ENCODE measurements at regions not wholly inside any gene's neighbourhood (a gene's known extent, or its start where the extent isn't known, plus 50 kb on each side); places are given as distances from the start of the nearest gene placed in this dataset.

DNA sequence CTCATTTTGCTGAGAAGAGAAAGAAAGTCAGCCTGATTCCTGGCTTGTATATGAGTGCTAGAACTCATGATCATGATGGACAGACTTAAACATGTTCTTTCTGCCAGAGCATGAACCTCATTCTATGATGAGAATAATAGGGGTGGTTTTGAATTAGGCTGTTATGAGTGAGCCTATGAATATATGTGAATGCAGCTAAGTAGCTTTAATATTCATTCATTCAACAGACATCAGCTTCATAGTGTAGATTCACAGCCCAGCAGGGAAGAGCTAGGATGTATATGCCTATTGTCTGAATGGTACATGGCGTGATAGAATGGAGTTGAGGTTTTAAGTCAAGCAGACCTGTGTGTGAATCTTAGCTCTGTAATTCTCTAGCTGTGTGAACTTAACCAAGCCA, 573.2 kb downstream of the DHX35 start:
- intact Hi-C loops (cut with DNase I): no loop called here
- WGBS, 2 donors: 92 to 100% methylated on average over 1 of the region's 1 CpG

DNA sequence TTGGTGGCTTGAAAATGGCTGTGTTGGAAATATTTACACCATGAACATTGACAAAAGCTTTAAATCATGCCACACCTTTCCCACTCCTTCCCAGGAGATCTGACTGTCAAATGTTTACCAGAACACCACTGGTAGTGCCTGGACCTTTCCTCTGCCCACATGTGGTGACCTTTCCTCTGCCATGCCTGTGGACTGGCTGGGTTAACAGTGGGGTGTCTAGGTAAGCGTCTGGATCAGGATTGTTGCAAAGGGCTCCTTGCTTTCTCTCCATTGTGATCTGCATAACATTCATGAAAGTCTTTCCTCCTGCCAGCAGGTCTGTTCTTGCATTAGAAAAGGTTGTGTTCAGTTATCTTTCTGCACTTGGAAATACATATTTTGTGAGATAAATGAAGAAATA, 572.7 kb downstream of the DHX35 start:
- no peak for DNase-seq
- Histone ChIP-seq H3K4me3 (no peak overlapping the region), H3K27me3 (no peaks in the 10 kb centered on the region), H3K9me3 (no peaks in the 10 kb centered on the region), H3K36me3 (no peaks in the 10 kb centered on the region), H3K27ac (no peak overlapping the region), H3K4me1 (peaks cover 0 to 7% (median 0%) of the 10 kb centered on the region in 4 donors)
- WGBS, 2 donors: 76 to 90% methylated on average over 1 of the region's 1 CpG
- intact Hi-C loops (cut with DNase I): no loop called here
- TF ChIP-seq EP300 (IDR thresholded peaks at IDR 0.05): no peak
- TF ChIP-seq, protein P1, sequence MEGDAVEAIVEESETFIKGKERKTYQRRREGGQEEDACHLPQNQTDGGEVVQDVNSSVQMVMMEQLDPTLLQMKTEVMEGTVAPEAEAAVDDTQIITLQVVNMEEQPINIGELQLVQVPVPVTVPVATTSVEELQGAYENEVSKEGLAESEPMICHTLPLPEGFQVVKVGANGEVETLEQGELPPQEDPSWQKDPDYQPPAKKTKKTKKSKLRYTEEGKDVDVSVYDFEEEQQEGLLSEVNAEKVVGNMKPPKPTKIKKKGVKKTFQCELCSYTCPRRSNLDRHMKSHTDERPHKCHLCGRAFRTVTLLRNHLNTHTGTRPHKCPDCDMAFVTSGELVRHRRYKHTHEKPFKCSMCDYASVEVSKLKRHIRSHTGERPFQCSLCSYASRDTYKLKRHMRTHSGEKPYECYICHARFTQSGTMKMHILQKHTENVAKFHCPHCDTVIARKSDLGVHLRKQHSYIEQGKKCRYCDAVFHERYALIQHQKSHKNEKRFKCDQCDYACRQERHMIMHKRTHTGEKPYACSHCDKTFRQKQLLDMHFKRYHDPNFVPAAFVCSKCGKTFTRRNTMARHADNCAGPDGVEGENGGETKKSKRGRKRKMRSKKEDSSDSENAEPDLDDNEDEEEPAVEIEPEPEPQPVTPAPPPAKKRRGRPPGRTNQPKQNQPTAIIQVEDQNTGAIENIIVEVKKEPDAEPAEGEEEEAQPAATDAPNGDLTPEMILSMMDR (IDR thresholded peaks at IDR 0.05): no peak
- TF ChIP-seq POLR2AphosphoS5 (IDR thresholded peaks at IDR 0.05): no peak
- no peak for TF ChIP-seq POLR2A (IDR thresholded peaks at IDR 0.05)

More for the DNA sequence above, 573.2 kb downstream of the DHX35 start:
- Histone ChIP-seq H3K4me1 (peaks cover 0 to 7% (median 0%) of the 10 kb centered on the region in 4 donors), H3K9me3 (no peaks in the 10 kb centered on the region), H3K4me3 (no peak overlapping the region), H3K27ac (no peak overlapping the region), H3K27me3 (no peaks in the 10 kb centered on the region), H3K36me3 (no peaks in the 10 kb centered on the region)
- DNase-seq: no peak
- TF ChIP-seq EP300 (IDR thresholded peaks at IDR 0.05) (no peak), POLR2A (IDR thresholded peaks at IDR 0.05) (no peak), POLR2AphosphoS5 (IDR thresholded peaks at IDR 0.05) (no peak)
- TF ChIP-seq, protein P1 (IDR thresholded peaks at IDR 0.05): no peak

DNA sequence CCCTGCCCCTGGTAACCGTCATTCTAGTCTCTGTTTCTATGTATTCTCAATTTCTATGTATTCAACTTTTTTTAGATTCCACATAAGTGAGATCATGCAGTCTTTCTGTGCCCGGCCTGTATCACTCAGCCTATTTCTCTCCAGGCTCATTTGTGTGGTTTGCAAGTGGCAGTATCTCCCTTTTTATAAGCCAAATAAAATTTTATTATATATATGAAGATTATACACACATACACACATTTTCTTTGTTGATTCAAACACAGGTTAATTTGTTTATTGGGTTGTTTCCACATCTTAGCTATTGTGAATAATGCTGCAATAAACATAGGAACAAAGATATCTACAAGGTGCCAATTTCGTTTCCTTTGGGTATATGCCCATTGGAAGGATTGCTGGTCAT, 571.7 kb downstream of the DHX35 start:
- H3K27me3 ChIP-seq: no peaks in the 10 kb centered on the region
- TF ChIP-seq POLR2AphosphoS5 (IDR thresholded peaks at IDR 0.05): no peak
- TF ChIP-seq POLR2A (IDR thresholded peaks at IDR 0.05): no peak
- no peak for TF ChIP-seq EP300 (IDR thresholded peaks at IDR 0.05)
- TF ChIP-seq, protein P1 (IDR thresholded peaks at IDR 0.05): no peak
- no peak for DNase-seq
- H3K36me3 ChIP-seq: no peaks in the 10 kb centered on the region
- H3K4me1 ChIP-seq: peaks cover 0 to 7% (median 0%) of the 10 kb centered on the region in 4 donors
- intact Hi-C loops (cut with DNase I): no loop called here
- no peak overlapping the region for H3K27ac ChIP-seq
- H3K4me3 ChIP-seq: no peak overlapping the region
- no peaks in the 10 kb centered on the region for H3K9me3 ChIP-seq
- 9 to 62% methylated on average over 3 of the region's 3 CpGs for WGBS, 2 donors

DNA sequence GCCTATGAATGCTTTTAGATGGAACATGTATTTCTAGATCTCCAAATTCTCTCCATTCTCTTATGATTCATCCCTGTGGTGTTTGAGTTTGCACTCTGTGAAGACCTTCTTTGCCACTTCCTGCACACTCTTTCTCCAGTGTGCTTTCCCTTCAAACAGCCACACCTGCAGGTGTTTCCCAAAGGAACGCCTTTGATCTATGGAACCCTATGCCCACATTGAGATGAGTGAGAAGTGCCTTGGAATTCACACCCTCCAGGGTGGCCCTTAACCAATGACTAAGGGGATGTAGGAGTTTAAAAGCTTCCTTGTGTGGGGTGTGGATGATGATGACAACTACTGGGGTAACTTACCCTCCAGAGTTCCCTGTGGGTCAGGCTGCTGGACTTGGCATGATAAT, 570.1 kb downstream of the DHX35 start:
- intact Hi-C loops (cut with DNase I): no loop called here
- Histone ChIP-seq H3K4me3 (no peak overlapping the region), H3K9me3 (no peaks in the 10 kb centered on the region), H3K4me1 (peaks cover 0 to 7% (median 0%) of the 10 kb centered on the region in 4 donors), H3K27me3 (no peaks in the 10 kb centered on the region), H3K36me3 (no peaks in the 10 kb centered on the region), H3K27ac (no peak overlapping the region)
- DNase-seq: no peak
- 16 to 55% methylated on average over 1 of the region's 1 CpG for whole genome bisulfite sequencing, 2 donors
- TF ChIP-seq, protein P1 (IDR thresholded peaks at IDR 0.05): no peak
- TF ChIP-seq EP300 (IDR thresholded peaks at IDR 0.05) (no peak), POLR2A (IDR thresholded peaks at IDR 0.05) (no peak), POLR2AphosphoS5 (IDR thresholded peaks at IDR 0.05) (no peak)

DNA sequence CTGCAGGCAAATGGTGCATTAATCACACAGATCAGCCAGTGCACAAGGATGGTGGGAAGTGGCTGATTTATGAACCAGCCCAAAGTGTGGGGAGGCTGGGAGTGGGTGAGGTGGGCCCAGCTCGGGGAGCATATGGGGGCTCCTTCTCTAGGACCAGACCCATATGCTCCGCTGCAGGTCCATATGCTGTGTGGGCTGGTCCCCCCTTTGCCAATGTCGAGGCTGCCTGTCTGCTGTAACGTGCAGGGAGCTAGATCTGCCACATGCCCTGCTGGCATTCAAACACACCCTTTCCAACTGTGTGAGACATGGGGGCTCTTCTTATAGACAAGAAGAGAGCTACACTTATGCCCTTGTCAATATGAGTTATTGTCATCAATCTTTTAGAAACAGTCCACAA, 566.3 kb downstream of the DHX35 start:
- no peak overlapping the region for H3K27ac ChIP-seq
- no peak overlapping the region for H3K4me3 ChIP-seq
- H3K4me1 ChIP-seq: peaks cover 0 to 18% (median 8%) of the 10 kb centered on the region in 4 donors
- H3K9me3 ChIP-seq: no peaks in the 10 kb centered on the region
- intact Hi-C loops (cut with DNase I): no loop called here
- H3K36me3 ChIP-seq: no peaks in the 10 kb centered on the region
- no peak for DNase-seq
- no peaks in the 10 kb centered on the region for H3K27me3 ChIP-seq
- 91 to 95% methylated on average over 4 of the region's 4 CpGs for WGBS, 2 donors
- TF ChIP-seq, protein P1 (IDR thresholded peaks at IDR 0.05): no peak
- TF ChIP-seq POLR2A (IDR thresholded peaks at IDR 0.05) (no peak), EP300 (IDR thresholded peaks at IDR 0.05) (no peak), POLR2AphosphoS5 (IDR thresholded peaks at IDR 0.05) (no peak)

Measured in sigmoid colon (tissue), 6 donors.